WERI-Rb-1 (cell line): ENCODE measurements at regions not wholly inside any gene's neighbourhood (a gene's known extent, or its start where the extent isn't known, plus 50 kb on each side); places are given as distances from the start of the nearest gene placed in this dataset.
"Not testable (repeated sequence)": the region's sequence is repeated elsewhere in the genome, so short reads cannot be mapped to it uniquely, and the experiment has no call there.

Experiments
- DNase-seq: peaks from one replicate; pipeline ENCODE4 v3.0.0-alpha.2; 2020
- H3K27ac ChIP-seq: fragments of 250-450 bp; sonication (Bioruptor Pico); 2 replicates; pipeline ENCODE4 v1.5.1; 2020; ENCODE audit warnings: mild to moderate bottlenecking, moderate library complexity
- H3K27me3 ChIP-seq: fragments of 250-450 bp; sonication (Bioruptor Pico); 2 replicates; pipeline ENCODE4 v1.5.1; 2021; ENCODE audit warnings: mild to moderate bottlenecking, low read depth, moderate library complexity; ENCODE audit not compliant: insufficient read depth, severe bottlenecking
- H3K36me3 ChIP-seq: fragments of 250-450 bp; sonication (Bioruptor Pico); 2 replicates; pipeline ENCODE4 v1.5.1; 2020; ENCODE audit warnings: mild to moderate bottlenecking, moderate library complexity
- H3K4me3 ChIP-seq: 2 replicates; pipeline ENCODE4 v1.5.1; 2011; ENCODE audit warnings: low read depth, mild to moderate bottlenecking, control low read depth, low read length
- H3K9me3 ChIP-seq: fragments of 250-450 bp; sonication (Bioruptor Pico); 2 replicates; pipeline ENCODE4 v1.5.1; 2021; ENCODE audit warnings: mild to moderate bottlenecking, moderate library complexity; ENCODE audit not compliant: severe bottlenecking
- TF ChIP-seq, protein P1 (sequence below): IDR thresholded peaks from 2 replicates; pipeline ENCODE4 v1.5.1; 2011; ENCODE audit warnings: low read depth, mild to moderate bottlenecking, control low read depth, inconsistent platforms, low read length

DNA sequence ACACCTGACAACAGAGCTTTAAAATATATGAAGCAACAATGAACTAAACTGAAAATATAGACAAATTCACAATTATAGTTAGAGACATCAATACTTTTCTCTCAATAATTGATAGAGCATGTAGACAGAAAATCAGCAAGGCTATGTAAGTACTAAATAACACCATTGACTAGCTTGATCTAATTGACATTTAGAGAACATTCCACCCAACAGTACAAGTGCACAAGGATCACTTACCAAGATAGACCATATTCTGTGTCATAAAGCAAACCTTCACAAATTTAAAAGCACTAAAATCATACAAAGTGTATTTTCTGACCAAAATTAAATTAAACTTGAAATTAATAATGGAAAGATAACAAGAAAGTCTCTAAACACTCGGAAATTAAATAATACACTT, 562.5 kb downstream of the INSC start:
- TF ChIP-seq, protein P1, sequence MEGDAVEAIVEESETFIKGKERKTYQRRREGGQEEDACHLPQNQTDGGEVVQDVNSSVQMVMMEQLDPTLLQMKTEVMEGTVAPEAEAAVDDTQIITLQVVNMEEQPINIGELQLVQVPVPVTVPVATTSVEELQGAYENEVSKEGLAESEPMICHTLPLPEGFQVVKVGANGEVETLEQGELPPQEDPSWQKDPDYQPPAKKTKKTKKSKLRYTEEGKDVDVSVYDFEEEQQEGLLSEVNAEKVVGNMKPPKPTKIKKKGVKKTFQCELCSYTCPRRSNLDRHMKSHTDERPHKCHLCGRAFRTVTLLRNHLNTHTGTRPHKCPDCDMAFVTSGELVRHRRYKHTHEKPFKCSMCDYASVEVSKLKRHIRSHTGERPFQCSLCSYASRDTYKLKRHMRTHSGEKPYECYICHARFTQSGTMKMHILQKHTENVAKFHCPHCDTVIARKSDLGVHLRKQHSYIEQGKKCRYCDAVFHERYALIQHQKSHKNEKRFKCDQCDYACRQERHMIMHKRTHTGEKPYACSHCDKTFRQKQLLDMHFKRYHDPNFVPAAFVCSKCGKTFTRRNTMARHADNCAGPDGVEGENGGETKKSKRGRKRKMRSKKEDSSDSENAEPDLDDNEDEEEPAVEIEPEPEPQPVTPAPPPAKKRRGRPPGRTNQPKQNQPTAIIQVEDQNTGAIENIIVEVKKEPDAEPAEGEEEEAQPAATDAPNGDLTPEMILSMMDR, result no peak
- no peak for DNase-seq
- no peaks in the 10 kb centered on the region for H3K36me3 ChIP-seq
- no peaks in the 10 kb centered on the region for H3K9me3 ChIP-seq
- H3K27ac ChIP-seq, result no peak overlapping the region
- no peak overlapping the region for H3K4me3 ChIP-seq
- peaks cover 7% of the 10 kb centered on the region for H3K27me3 ChIP-seq

DNA sequence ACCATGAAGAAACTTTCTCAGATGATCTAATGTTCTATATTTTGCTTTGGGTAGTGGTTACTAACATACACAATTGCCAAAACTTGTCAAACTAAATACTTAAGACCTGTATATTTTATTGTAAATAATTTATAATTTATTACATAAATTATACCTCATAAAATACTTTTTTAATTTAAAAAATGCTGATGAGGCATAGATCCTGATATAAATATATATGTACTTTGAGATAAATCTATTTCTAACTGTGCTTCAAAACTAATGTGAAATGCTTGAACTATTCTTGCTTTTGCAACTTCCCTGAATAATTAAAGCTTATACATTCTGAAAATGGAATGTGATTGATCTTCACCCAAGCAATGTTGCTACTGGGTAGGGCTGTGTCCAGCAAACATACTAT, 568.8 kb downstream of the INSC start:
- DNase-seq, result no peak

DNA sequence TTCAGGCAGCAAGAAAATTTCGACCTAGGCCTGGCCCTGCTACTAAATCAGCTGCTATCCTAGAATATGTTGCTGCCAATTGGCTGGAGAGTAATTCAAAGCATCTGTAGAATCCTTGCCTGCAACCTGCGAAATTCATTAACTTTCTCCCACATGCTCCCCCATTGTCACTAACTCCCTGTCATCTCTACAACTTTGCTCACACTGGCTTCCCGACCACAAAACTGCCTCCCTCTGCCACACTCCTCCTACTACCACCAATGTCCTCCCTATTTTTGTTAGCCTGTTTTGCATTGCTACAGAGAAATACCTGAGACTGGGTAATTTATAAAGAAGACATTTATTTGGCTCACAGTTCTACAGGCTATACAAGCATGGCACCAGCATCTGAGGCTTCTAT, 570.6 kb downstream of the INSC start:
- no peak overlapping the region for H3K4me3 ChIP-seq
- H3K9me3 ChIP-seq, result no peaks in the 10 kb centered on the region
- H3K27me3 ChIP-seq, result peaks cover 8% of the 10 kb centered on the region
- DNase-seq, result no peak
- no peaks in the 10 kb centered on the region for H3K36me3 ChIP-seq
- TF ChIP-seq, protein P1, result no peak
- no peak overlapping the region for H3K27ac ChIP-seq

More for the DNA sequence above, 568.8 kb downstream of the INSC start:
- Histone ChIP-seq H3K36me3 (no peaks in the 10 kb centered on the region), H3K9me3 (no peaks in the 10 kb centered on the region), H3K27me3 (peaks cover 8% of the 10 kb centered on the region), H3K27ac (no peak overlapping the region), H3K4me3 (no peak overlapping the region)
- TF ChIP-seq, protein P1, result no peak

DNA sequence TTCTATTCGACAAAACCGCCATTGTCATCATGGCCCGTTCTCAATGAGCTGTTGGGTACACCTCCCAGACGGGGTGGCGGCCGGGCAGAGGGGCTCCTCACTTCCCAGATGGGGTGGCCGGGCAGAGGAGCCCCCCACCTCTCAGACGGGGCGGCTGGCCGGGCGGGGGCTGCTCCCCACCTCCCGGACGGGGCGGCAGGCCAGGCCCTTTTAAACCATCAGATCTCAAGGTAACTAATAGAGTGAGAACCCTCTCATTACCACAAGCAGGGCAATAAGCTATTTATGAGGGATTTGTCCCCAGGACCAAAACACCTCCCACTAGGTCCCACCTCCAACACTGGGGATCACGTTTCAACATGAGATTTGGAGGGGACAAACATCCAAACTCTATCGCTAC, 571.5 kb downstream of the INSC start:
- H3K36me3 ChIP-seq, H3K27ac ChIP-seq, H3K27me3 ChIP-seq, H3K9me3 ChIP-seq, H3K4me3 ChIP-seq, DNase-seq: not testable (repeated sequence)

DNA sequence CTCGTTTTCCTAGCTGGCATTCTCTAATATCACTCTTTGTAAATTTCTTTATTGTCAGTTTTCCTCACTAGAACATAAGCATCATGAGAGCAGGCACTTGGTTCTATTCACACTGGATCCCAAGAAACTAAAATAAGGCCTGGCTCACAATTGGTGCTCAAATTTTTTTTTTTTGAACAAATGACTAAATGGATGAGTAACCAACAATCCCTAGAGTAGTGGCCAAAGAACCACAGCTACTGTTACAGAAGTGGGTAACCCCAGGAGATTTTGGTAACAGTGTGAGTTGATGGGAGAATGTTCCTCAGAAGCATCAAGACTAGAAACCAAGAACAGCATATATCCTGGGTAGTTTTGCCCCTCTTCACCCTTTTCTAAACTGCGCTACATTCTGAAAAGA, 572.6 kb downstream of the INSC start:
- no peak overlapping the region for H3K4me3 ChIP-seq
- no peak overlapping the region for H3K27ac ChIP-seq
- no peaks in the 10 kb centered on the region for H3K36me3 ChIP-seq
- H3K27me3 ChIP-seq, result peaks cover 11% of the 10 kb centered on the region
- TF ChIP-seq, protein P1, result no peak
- no peaks in the 10 kb centered on the region for H3K9me3 ChIP-seq
- DNase-seq, result no peak

DNA sequence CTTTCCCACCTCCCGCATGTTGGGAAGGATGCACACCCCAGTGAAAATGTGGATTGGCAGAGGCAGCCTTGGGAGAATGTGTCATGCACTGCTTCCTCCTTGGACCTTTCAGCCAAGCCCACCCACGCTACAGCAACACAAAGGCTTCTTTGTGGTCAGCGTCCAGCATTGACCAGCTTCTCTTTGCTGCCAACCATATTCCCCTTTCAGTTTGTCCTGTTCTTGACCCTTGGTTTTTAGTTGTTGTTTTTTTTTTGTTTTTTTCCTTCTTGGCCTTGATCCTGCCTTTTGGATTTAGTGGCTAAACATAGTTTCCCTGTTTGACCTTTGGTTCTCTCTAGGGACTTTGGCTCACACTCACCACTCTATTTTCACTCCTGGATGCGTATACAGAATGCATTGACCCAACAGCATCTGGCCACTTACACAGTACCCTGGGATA, 573.6 kb downstream of the INSC start:
- no peak overlapping the region for H3K27ac ChIP-seq
- H3K4me3 ChIP-seq, result no peak overlapping the region

More for the DNA sequence above, 573.6 kb downstream of the INSC start:
- DNase-seq, result no peak
- Histone ChIP-seq H3K9me3 (no peaks in the 10 kb centered on the region), H3K27me3 (peaks cover 11% of the 10 kb centered on the region), H3K36me3 (no peaks in the 10 kb centered on the region)
- TF ChIP-seq, protein P1, result no peak
